ENCODE measurements at regions not wholly inside any gene's neighbourhood (a gene's known extent, or its start where the extent isn't known, plus 50 kb on each side); places are given as distances from the start of the nearest gene placed in this dataset.

DNA sequence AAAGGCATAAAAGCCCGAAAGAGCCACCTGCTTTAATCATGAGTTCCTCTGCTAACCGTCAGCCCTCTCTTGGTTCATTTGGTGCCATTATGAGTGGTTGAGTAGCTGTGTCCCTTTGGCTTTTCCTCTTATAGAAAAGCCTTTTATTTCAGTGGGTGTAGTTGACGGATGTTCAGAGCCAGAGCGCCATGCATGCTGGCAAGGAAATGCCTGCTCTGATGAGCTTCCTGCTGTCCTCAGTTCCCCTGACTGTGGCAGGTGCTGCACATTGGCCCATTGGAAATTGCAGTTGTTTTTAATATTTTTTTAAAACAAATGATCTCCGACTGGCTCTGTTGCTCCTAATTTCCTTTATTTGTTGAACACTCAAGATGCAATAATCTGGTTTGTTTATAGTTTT, 77.3 kb upstream of the LIMCH1 start:
- TF ChIP-seq, protein P1, sequence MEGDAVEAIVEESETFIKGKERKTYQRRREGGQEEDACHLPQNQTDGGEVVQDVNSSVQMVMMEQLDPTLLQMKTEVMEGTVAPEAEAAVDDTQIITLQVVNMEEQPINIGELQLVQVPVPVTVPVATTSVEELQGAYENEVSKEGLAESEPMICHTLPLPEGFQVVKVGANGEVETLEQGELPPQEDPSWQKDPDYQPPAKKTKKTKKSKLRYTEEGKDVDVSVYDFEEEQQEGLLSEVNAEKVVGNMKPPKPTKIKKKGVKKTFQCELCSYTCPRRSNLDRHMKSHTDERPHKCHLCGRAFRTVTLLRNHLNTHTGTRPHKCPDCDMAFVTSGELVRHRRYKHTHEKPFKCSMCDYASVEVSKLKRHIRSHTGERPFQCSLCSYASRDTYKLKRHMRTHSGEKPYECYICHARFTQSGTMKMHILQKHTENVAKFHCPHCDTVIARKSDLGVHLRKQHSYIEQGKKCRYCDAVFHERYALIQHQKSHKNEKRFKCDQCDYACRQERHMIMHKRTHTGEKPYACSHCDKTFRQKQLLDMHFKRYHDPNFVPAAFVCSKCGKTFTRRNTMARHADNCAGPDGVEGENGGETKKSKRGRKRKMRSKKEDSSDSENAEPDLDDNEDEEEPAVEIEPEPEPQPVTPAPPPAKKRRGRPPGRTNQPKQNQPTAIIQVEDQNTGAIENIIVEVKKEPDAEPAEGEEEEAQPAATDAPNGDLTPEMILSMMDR (IDR thresholded peaks at IDR 0.05) = no peak
- no peak for TF ChIP-seq POLR2A (IDR thresholded peaks at IDR 0.05; ENCODE audit: low read depth)

Measured in esophagus muscularis mucosa (tissue), 3 donors.